ENCODE measurements at regions not wholly inside any gene's neighbourhood (a gene's known extent, or its start where the extent isn't known, plus 50 kb on each side); places are given as distances from the start of the nearest gene placed in this dataset.

- TF ChIP-seq EZH2 (IDR thresholded peaks at IDR 0.05) (no peak), POLR2AphosphoS5 (IDR thresholded peaks at IDR 0.05; ENCODE audit: borderline replicate concordance, low read depth, low read length) (no peak)
Observed at GRCh38 chr12:84740602-84741001, 172.0 kb downstream of the SLC6A15 start.
